ENCODE measurements at regions not wholly inside any gene's neighbourhood (a gene's known extent, or its start where the extent isn't known, plus 50 kb on each side); places are given as distances from the start of the nearest gene placed in this dataset.
"Not testable (repeated sequence)": the region's sequence is repeated elsewhere in the genome, so short reads cannot be mapped to it uniquely, and the experiment has no call there.

GRCh38 chr5:74500110-74500917, 140.2 kb downstream of the ENC1 start:
- DNase-seq (ENCODE audit: low read depth in 1 of 2, low spot score in 1 of 2): no peak

GRCh38 chr5:74499256-74500050, 141.1 kb downstream of the ENC1 start:
- DNase-seq (ENCODE audit: low read depth in 1 of 2, low spot score in 1 of 2): no peak

- no peak for DNase-seq (ENCODE audit: low read depth in 1 of 2, low spot score in 1 of 2)
These were observed 142.8 kb downstream of the ENC1 start for GRCh38 chr5:74497706-74498105.

- no peak for DNase-seq (ENCODE audit: low read depth in 1 of 2, low spot score in 1 of 2)
These were observed 147.1 kb downstream of the ENC1 start for GRCh38 chr5:74493411-74493810.

GRCh38 chr5:74492230-74492629, 148.3 kb downstream of the ENC1 start:
- no peak for DNase-seq (ENCODE audit: low read depth in 1 of 2, low spot score in 1 of 2)

- no peak for DNase-seq (ENCODE audit: low read depth in 1 of 2, low spot score in 1 of 2)
These were observed 148.9 kb downstream of the ENC1 start for GRCh38 chr5:74491586-74491985.

GRCh38 chr5:74490814-74491213, 149.7 kb downstream of the ENC1 start:
- DNase-seq (ENCODE audit: low read depth in 1 of 2, low spot score in 1 of 2): no peak

GRCh38 chr5:74482990-74483389, 157.5 kb downstream of the ENC1 start:
- DNase-seq (ENCODE audit: low read depth in 1 of 2, low spot score in 1 of 2): no peak

GRCh38 chr5:74482523-74482922, 158.0 kb downstream of the ENC1 start:
- DNase-seq (ENCODE audit: low read depth in 1 of 2, low spot score in 1 of 2): no peak

- DNase-seq (ENCODE audit: low read depth in 1 of 2, low spot score in 1 of 2): not testable (repeated sequence)
These were observed 159.2 kb downstream of the ENC1 start for GRCh38 chr5:74481357-74481756.

GRCh38 chr5:74480201-74480600, 160.3 kb downstream of the ENC1 start:
- DNase-seq (ENCODE audit: low read depth in 1 of 2, low spot score in 1 of 2): no peak

GRCh38 chr5:74478328-74478727, 162.2 kb downstream of the ENC1 start:
- no peak for DNase-seq (ENCODE audit: low read depth in 1 of 2, low spot score in 1 of 2)

- no peak for DNase-seq (ENCODE audit: low read depth in 1 of 2, low spot score in 1 of 2)
These were observed 162.8 kb downstream of the ENC1 start for GRCh38 chr5:74477761-74478160.

GRCh38 chr5:74476819-74477453, 163.6 kb downstream of the ENC1 start:
- no peak for DNase-seq (ENCODE audit: low read depth in 1 of 2, low spot score in 1 of 2)

GRCh38 chr5:74476046-74476818, 164.3 kb downstream of the ENC1 start:
- DNase-seq (ENCODE audit: low read depth in 1 of 2, low spot score in 1 of 2): no peak

GRCh38 chr5:74471875-74472274, 168.7 kb downstream of the ENC1 start:
- DNase-seq (ENCODE audit: low read depth in 1 of 2, low spot score in 1 of 2): no peak

GRCh38 chr5:74469234-74469994, 171.1 kb downstream of the ENC1 start:
- DNase-seq (ENCODE audit: low read depth in 1 of 2, low spot score in 1 of 2): no peak

GRCh38 chr5:74468421-74468820, 172.1 kb downstream of the ENC1 start:
- no peak for DNase-seq (ENCODE audit: low read depth in 1 of 2, low spot score in 1 of 2)

- DNase-seq (ENCODE audit: low read depth in 1 of 2, low spot score in 1 of 2): no peak
These were observed 174.8 kb downstream of the ENC1 start for GRCh38 chr5:74465724-74466123.

GRCh38 chr5:74464512-74465209, 175.9 kb downstream of the ENC1 start:
- no peak for DNase-seq (ENCODE audit: low read depth in 1 of 2, low spot score in 1 of 2)
